Glomerular endothelial cell (primary cell): ENCODE measurements at regions not wholly inside any gene's neighbourhood (a gene's known extent, or its start where the extent isn't known, plus 50 kb on each side); places are given as distances from the start of the nearest gene placed in this dataset.

ENCODE experiments used
- DNase-seq: peaks from one replicate; pipeline ENCODE4 v3.0.0-alpha.2; 2011; ENCODE audit warnings: low read depth, low spot score; ENCODE audit errors: extremely low read depth

- DNase-seq = no peak
These were observed 84.8 kb upstream of the PAK5 start for GRCh38 chr20:9923648-9924047.

- DNase-seq = no peak
These were observed 82.0 kb upstream of the PAK5 start for GRCh38 chr20:9920866-9921265.

GRCh38 chr20:9919271-9920014 is 80.6 kb upstream of the PAK5 start:
- no peak for DNase-seq

- DNase-seq = no peak
These were observed 79.5 kb upstream of the PAK5 start for GRCh38 chr20:9918348-9918747.

DNA sequence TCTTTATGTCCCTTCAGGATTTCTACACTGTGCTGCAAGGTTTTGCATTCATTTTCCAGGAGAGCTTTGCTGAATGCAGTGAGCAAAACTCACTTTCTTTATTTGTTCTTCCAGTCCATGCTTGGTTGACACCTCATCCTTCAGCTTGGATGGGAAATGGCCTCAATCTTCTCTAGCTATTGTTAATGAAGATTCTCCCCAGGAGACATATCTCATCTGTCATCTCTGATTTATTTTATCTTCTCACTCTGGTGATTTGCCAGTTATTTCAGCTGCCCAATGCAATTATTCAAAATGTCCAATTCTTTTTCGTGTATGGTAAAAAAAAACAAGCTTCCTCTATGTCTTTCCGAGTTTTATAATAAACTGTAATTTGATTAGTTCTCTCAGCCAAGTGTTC is 77.9 kb upstream of the PAK5 start:
- no peak for DNase-seq

DNA sequence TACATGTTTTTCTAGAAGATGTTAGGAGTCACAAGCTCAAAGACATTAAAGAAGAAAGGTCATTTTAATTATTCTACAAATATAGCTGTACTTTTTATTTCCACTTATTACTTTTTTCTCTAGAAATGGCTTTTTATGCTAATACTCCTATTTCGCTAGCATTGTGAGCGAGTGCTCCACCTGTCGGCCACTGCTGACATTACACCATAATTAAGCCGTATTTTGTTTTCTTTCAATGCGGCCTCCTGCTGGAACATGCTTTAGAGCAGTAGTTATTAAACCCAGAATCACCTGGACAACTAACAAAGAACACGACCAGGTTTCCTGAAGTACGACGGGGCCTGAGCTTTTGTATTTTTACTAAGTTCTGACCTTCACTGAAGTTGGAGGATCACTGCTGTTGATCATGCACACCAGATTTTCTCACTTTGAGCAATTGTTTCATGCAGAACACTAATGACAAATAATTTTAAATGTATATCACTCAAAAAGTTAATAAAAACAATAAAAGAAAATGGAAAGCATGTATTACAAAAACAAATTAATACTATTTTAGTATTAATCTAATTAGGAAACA is 74.1 kb upstream of the PAK5 start:
- DNase-seq = peak; percentile 12

DNA sequence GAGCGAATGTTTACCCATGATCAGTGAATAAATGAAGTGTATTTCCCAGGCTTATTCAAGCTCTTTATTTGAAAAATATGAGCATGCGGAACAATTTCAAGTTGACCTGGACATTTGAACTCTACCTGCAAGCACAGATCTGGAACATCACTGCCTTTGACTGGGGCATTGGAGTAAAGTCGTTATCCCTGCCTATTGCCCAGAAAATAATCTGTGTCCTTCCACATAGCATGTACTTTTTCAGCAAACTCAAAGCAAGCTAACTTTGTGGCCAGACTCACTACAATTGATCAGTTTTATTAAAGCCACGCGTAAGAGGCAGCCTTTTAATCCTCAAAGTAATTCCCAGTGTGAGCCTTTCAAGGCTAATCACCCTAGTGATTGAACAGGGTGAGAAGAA is 73.4 kb upstream of the PAK5 start:
- no peak for DNase-seq

GRCh38 chr20:9911519-9911918 is 72.6 kb upstream of the PAK5 start:
- no peak for DNase-seq

DNA sequence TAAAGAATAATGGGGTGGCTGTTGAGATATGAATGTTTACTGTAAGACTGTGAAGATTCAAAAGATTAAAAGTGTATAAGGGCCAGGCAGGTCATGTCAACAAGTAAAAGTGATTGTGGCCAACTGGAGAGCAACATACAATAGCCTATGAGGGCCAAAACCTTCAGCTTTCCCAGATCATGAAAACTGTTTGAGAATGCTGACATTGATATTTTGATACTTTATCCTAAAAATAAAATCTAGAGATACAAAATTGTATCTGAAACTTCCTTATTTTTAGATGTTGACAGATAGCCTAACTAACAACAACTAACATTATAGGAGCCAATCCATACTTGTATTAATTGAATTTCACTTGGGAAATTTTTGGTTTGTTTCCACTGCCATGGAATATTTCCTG is 70.3 kb upstream of the PAK5 start:
- DNase-seq = no peak

DNA sequence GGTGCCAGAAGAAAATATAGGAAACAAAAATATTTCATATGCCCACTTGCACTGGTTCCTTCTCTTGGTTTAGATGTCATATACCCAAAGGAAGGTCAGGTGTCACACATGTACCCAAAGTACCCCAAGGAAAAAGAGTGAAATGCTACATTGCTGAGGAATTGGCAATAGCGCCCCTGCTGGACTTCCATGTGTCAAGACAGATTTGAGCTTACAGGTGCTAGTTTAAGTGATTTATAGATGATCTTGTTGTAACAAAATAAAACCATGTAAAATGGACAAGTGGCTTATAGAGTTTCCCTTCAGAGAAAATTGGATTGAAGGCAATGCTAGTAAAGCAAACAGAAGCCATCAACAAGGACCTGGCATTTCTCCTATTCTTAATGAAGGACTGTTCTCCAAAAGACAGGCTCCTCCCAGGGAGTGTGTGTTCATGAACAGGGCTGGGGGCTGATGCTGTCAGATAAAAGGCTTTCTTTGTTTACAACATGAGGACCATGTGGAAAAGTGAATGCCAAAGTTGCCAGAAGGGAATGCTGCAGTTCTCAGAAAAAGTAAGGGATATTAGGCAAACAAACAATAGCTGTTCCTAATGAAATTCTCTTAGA is 64.3 kb upstream of the PAK5 start:
- no peak for DNase-seq

- DNase-seq = no peak
These were observed 50.5 kb upstream of the PAK5 start for GRCh38 chr20:9889270-9889981.
